NK-92 treated with Interleukin-12 subunit alpha and Interleukin-12 subunit beta, amount 100 ng/mL, for 24 hours (cell line): ENCODE measurements at regions not wholly inside any gene's neighbourhood (a gene's known extent, or its start where the extent isn't known, plus 50 kb on each side); places are given as distances from the start of the nearest gene placed in this dataset.

Experiments
- DNase-seq: peaks from one replicate; lab custom pipeline; 2025; lab: John Stamatoyannopoulos, UW

DNA sequence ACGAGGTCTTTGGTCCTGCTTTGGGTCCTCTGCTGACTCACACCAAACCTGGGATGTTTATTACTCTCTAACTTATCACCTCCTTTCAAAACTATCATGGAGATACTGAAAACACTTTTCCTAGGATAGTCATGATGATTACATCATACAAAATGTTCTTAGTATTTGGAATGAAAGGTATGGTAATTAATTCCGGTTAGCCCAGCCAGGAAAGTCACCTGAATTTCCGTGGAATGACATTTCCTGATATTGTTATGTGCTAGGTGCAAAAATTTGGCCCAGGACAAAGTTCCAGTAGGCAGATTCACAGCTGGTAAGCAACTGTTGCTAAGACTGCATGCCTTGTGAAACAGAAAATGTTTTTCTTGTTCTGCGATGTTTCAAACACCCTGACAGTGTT, 203.4 kb downstream of the ZNF648 start:
- no peak for DNase-seq
